ENCODE measurements at regions not wholly inside any gene's neighbourhood (a gene's known extent, or its start where the extent isn't known, plus 50 kb on each side); places are given as distances from the start of the nearest gene placed in this dataset.

DNA sequence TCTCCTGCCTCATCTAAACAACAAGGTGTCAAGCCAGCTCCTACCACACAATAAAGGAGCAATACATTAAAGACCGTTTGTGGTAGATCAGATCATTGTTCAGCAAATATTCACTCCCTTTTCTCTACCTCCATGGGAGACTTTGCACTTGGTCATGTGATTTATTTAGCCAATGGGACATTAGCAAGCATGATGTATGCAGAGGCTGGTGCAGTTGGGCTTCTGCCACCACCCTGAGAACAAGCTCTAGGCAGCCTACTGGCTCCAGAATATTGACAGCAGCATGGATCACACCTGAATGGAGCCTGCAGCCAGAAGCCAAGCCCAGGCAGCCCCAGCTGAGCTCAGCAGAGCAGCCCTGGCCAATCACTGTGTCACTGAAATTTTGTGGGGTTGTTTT lies 99.4 kb upstream of the UBE2E2 start:
- FAIRE-seq (no peak), ATAC-seq (no peak), DNase-seq (ENCODE audit: low read depth in 1 of 2, low spot score in 1 of 2) (no peak)
- 11% methylated on average over 1 of the region's 1 CpG for WGBS (ENCODE audit: missing lambda C conversion rate)
- POLR2A ChIA-PET: no interaction called here
- Histone ChIP-seq H3K27ac (no peak overlapping the region), H3K4me3 (no peak overlapping the region), H3K4me2 (no peak overlapping the region), H3K4me1 (no peaks in the 10 kb centered on the region), H3K9me3 (no peaks in the 10 kb centered on the region)
- TF ChIP-seq RFX5 (IDR thresholded peaks at IDR 0.05): no peak
- TF ChIP-seq ZFP36 (IDR thresholded peaks at IDR 0.05; ENCODE audit: borderline replicate concordance, partially characterized antibody): no peak
- no peak for TF ChIP-seq CHD4 (IDR thresholded peaks at IDR 0.05; ENCODE audit: borderline replicate concordance)
- no peak for TF ChIP-seq FOXS1 (CRISPR knock-in tag; IDR thresholded peaks at IDR 0.05)
- TF ChIP-seq BCL3 (IDR thresholded peaks at IDR 0.05): no peak
- TF ChIP-seq HMGXB4 (CRISPR knock-in tag; IDR thresholded peaks at IDR 0.05; ENCODE audit: borderline replicate concordance): no peak
- no peak for TF ChIP-seq HOXB13 (CRISPR knock-in tag; IDR thresholded peaks at IDR 0.05; ENCODE audit: low read depth)
- CTCF ChIA-PET: no interaction called here

DNA sequence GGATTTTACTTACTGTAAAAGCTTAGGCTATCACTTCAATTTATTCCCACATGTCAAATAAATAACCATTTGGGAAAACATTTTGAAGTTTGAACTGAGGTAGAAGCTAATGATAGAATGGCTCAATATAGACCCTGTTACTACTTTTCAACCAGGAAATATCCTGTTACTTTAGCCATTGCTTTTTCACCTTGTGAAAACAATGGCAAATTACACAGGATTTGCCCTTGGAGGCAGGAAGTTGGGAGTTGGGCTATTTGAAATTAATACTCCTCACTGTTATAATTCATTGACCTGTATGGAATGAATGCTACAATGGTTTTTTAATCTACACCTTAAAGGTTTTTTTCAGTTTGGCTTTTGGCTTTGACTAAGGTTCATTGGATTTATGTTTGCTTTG lies 98.1 kb upstream of the UBE2E2 start:
- ChIA-PET CTCF (no interaction called here), POLR2A (no interaction called here)
- no peak overlapping the region for H3K27ac ChIP-seq
- TF ChIP-seq CHD2 (IDR thresholded peaks at IDR 0.05; ENCODE audit: low read length, partially characterized antibody) (no peak), HEYL (CRISPR knock-in tag; IDR thresholded peaks at IDR 0.05) (no peak), FOSL2 (IDR thresholded peaks at IDR 0.05) (no peak), FOSL2 (CRISPR knock-in tag; IDR thresholded peaks at IDR 0.05) (no peak), ZC3H11A (IDR thresholded peaks at IDR 0.05) (no peak)
- H3K4me2 ChIP-seq: no peak overlapping the region
- FAIRE-seq: no peak
- no peak for DNase-seq (ENCODE audit: low read depth in 1 of 2, low spot score in 1 of 2)
- no peaks in the 10 kb centered on the region for H3K4me1 ChIP-seq
- ATAC-seq: no peak
- no peaks in the 10 kb centered on the region for H3K9me3 ChIP-seq
- no peak overlapping the region for H3K4me3 ChIP-seq

DNA sequence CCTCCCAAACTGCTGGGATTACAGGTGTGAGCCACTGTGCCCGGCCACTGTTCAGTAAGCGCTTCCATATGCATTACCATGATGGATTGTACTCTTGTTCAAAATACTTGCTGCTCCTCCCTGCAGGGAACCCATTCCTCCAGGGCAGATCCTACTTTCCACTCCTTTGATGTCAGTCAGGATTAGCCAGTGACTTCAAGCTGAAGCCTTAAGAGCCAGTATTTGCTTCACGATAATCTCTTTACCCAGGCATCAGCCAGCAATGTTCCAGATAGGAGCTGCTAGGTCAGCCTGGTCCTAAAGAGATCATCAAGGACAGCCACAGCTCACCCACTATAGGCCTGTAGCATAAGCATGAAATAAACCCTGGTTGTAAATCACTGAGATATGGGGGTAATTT lies 96.5 kb upstream of the UBE2E2 start:
- H3K4me3 ChIP-seq: no peak overlapping the region
- 91% methylated on average over 3 of the region's 3 CpGs for WGBS (ENCODE audit: missing lambda C conversion rate)
- ChIA-PET POLR2A (no interaction called here), CTCF (no interaction called here)
- H3K9me3 ChIP-seq: no peaks in the 10 kb centered on the region
- DNase-seq (ENCODE audit: low read depth in 1 of 2, low spot score in 1 of 2): no peak
- no peak for ATAC-seq
- no peaks in the 10 kb centered on the region for H3K4me1 ChIP-seq
- TF ChIP-seq CBX2 (IDR thresholded peaks at IDR 0.05; ENCODE audit: borderline replicate concordance, low read depth) (no peak), BHLHE40 (IDR thresholded peaks at IDR 0.05; ENCODE audit: low read depth, low read length) (no peak), PHF8 (IDR thresholded peaks at IDR 0.05; ENCODE audit: borderline replicate concordance, low read depth) (no peak), JUNB (IDR thresholded peaks at IDR 0.05) (no peak), ZFP36 (IDR thresholded peaks at IDR 0.05; ENCODE audit: borderline replicate concordance, partially characterized antibody) (no peak)
- TF ChIP-seq, protein P1, sequence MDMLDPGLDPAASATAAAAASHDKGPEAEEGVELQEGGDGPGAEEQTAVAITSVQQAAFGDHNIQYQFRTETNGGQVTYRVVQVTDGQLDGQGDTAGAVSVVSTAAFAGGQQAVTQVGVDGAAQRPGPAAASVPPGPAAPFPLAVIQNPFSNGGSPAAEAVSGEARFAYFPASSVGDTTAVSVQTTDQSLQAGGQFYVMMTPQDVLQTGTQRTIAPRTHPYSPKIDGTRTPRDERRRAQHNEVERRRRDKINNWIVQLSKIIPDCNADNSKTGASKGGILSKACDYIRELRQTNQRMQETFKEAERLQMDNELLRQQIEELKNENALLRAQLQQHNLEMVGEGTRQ (IDR thresholded peaks at IDR 0.05): no peak
- TF ChIP-seq, protein P2, sequence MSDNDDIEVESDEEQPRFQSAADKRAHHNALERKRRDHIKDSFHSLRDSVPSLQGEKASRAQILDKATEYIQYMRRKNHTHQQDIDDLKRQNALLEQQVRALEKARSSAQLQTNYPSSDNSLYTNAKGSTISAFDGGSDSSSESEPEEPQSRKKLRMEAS (IDR thresholded peaks at IDR 0.05): no peak
- TF ChIP-seq, protein P3, sequence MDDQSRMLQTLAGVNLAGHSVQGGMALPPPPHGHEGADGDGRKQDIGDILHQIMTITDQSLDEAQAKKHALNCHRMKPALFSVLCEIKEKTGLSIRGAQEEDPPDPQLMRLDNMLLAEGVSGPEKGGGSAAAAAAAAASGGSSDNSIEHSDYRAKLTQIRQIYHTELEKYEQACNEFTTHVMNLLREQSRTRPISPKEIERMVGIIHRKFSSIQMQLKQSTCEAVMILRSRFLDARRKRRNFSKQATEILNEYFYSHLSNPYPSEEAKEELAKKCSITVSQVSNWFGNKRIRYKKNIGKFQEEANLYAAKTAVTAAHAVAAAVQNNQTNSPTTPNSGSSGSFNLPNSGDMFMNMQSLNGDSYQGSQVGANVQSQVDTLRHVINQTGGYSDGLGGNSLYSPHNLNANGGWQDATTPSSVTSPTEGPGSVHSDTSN (IDR thresholded peaks at IDR 0.05): no peak
- FAIRE-seq: no peak
- no peak overlapping the region for H3K27ac ChIP-seq
- no peak overlapping the region for H3K4me2 ChIP-seq
